ENCODE measurements at regions not wholly inside any gene's neighbourhood (a gene's known extent, or its start where the extent isn't known, plus 50 kb on each side); places are given as distances from the start of the nearest gene placed in this dataset.
A peak's percentile ranks its signal among the peaks of the same experiment; 100 is the strongest.

DNA sequence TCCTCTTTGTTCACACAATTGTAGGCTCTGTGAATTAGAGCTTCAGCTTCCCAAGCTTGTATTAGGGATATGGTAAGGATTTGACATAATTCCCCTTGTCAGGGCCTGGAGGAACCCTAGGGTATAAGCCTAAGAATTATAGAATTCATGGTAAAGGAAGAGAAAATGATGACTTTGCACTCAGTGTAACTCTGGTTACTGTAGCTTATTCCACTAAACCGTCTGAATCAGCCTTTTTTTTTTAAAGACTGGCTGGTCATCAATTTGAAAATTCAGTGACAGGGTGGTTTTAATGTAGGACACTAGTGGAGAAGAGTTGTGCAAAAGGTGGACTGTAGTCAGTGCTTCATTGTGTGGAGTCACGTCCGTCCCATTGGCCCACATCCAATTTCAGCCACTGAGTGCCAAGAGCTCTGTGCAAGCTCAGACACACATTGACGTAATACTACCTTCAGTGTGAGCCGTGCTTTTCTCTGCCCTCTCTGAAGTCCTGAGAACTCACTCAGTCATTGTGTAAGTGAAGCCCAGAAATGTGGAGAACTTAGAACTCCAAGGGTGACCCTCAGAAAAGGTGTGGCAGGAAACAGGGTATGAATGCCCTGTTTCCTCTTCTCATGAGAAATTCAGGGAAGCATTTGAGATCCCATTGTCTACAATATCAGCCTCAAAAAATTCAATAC, 449.8 kb downstream of the C4orf33 start:
- DNase-seq (ENCODE audit: low read depth) = no peak

DNA sequence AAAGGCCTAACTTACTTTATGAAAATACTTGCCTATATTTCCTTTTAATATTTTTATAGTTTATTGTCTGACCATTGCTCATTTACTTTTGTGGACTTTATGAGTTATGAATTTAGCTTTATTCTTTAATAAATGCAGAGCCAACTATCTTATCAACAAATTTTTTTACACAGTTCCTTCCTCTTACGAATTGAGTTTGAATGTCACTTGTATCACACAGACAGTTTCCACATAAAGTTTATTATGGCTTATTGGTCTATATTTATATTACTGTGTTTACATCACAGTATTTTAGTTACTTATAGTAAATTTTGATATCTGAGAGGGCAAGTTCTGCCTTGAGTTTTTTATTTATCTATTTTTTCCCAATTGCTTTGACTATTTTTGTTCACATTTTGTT, 450.6 kb downstream of the C4orf33 start:
- no peak for DNase-seq (ENCODE audit: low read depth)

DNA sequence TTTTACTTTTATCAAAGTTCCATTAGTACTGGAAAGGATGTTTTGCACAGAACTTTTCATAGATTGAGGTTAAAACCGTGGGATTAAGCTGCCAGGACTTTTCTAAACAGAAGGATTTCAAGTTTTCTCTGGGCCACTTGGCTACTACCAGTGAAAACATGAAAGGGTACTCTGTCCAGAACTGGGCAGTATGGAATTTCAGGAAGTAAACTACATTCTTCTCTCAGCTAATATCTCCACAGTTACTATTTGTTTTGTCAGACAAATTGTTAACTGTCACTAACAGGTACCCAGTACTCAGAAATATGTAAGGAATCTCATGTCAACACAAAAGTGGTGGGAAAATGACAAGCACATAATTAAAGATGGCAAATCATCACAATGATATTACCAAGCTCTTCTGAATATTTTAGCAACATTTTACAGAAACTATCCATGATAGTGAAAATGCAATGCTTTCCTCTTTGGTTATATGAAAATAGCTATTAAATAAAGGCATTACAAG, 454.4 kb downstream of the C4orf33 start:
- DNase-seq (ENCODE audit: low read depth) = no peak

DNA sequence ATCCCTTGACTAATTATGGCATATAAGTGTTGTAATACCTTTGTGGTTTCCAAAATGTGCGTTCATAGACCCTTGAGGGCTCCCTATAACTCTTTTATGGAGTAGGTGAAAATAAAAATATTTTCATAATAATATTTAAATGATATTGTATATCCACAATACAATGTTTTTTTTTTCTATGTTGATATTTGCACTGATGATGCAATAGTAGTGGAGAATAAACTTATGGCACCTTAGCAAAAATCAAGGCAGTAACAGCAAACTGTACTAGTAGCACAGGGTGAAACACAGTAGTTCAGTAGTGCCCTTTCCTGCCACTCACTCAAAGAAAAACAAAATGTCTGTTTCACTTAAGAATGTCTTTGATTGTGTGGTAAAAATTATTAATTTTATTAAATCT, 465.3 kb downstream of the C4orf33 start:
- DNase-seq (ENCODE audit: low read depth) = no peak

DNA sequence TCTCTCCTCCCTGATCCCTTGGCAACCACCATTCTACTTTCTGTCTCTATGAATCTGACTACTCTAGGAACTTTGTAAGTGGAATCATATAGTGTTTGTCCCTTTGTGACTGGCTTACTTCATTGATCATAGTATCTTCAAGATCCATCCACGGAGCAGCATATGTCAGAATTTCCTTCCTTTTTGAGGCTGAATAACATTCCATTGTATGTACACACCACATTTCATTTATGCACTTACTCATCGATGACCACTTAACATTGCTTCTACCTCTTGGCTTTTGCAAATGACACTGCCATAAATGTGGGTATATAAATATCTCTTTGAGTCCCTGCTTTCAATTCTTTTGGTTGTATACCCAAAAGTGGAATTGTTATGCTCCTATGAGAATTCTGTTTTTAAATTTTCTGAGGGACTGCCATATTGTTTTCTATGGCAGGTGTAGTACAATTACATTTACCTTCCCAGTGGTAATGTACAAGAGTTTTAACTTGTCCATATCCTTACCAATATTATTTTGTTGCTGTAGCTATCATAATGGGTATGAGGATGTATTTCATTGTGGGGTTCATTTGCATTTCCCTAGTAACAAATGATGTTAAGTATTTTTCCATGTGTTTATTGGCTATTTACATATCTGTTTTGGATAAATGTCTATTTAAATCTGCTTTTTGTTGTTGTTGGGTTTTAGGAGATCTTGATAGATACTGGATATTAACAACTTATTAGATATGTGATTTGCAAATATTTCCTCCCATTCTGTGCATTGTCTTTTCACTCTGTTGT, 466.1 kb downstream of the C4orf33 start:
- DNase-seq (ENCODE audit: low read depth) = no peak

DNA sequence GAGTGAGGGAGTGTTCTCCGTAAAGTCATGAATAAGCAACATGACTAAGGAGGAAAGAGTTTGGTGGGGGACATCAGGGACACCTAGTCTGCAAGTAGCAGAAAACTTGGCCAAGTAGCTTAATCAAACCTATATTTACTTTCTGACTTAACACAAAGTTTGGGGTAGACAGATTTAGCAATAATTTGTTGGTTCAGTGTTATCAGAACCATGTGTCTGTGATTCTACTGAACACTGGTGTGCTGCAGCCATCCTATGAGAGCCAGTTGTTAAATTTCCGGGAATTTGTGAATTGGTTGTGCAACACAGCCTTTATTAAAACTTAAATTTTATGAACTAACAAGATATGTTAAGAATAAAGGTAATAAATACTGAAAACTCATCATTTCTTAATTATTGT, 469.3 kb downstream of the C4orf33 start:
- DNase-seq (ENCODE audit: low read depth) = no peak

DNA sequence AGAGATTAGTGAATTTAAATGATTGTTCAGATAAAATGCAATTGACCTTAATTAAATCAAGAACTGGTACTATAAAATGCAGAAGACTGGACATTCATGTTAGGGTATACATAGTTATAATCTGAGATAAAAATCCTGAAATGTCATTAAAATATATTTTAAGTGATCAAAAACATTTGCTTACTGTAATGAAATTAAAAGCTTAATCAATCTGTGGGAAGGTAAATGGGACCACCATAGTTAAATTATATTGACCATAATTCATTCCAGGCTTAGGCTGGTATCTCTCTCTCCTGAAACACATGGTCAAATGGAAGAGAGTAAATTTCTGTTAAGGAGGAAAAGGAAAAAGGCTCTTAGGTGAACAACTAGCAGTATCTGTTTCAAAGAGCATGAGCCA, 474.4 kb downstream of the C4orf33 start:
- DNase-seq (ENCODE audit: low read depth) = no peak

DNA sequence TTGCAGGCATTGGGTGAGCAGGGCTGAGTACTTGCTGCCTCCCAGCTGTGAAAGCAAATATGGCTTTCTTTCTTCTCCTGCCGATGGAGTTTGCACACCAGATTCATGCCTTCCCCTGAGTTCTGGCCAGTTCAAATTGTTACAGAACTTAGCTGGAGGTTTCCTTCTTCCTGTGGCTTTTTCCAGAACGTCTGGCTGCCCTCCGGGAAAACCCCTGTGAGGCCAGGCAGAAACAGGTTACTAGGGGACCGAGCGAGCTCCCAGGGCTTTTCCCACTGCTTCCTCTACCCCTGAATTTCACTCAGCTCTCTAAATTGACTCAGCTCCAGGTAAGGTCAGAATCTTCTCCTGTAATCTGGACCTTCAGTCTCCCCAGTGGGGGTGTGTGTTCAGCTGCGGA, 482.4 kb downstream of the C4orf33 start:
- DNase-seq (ENCODE audit: low read depth) = no peak

DNA sequence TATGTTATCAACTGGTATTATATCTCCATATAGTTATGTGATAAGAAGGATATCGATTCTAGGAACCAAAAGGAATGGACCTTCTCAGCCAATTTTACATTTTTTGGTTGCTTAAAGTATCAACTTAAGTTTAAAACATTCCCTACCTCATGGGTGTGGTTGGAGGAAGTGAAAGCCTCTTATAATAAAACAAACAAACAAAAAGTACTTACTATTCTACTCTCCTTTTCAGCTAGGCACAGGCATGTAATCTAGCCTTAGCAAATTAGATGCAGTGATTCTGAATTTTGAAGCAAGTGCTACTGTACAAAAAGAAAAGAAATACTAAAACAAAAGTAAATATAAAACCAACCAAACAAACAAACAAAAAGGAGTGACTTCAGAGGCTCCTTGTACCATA, 485.4 kb downstream of the C4orf33 start:
- no peak for DNase-seq (ENCODE audit: low read depth)

DNA sequence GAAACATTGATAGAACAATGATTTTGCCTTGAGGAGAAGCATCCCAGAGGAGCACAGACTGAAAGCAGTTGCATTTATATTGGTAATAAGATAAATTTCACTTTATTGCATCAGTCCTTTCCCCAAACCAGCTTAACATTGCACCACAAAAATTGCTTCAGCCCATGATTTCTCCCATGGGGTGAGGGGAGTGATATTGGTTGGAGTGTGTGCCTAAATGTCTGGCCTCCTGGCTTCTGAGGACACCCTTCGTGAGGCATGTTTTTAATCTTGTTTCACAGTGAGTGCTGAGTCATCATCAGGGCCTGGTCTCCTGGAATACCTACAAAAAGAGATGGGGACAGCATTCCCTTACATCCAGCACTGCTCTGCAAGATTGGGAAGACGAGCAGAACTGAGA, 487.9 kb downstream of the C4orf33 start:
- peak; percentile 4 for DNase-seq (ENCODE audit: low read depth)

DNA sequence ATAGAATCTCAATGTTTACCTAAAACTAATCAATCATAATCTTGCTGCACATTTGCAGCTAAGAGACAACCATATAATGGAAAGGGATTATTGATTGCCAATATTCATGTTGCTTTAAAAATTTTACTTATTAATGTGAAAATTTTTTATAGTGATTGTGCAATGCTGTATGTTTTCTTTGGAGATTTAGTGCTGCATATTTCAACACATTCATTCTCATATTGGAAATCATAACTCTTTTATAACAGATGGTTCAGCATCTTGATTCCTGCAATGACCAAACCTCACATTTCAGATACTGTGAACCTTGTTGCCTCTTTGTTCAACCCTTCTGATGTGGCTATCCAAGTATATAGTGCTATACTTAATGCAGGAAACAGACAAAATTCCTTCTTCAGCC, 502.6 kb downstream of the C4orf33 start:
- DNase-seq (ENCODE audit: low read depth) = no peak

DNA sequence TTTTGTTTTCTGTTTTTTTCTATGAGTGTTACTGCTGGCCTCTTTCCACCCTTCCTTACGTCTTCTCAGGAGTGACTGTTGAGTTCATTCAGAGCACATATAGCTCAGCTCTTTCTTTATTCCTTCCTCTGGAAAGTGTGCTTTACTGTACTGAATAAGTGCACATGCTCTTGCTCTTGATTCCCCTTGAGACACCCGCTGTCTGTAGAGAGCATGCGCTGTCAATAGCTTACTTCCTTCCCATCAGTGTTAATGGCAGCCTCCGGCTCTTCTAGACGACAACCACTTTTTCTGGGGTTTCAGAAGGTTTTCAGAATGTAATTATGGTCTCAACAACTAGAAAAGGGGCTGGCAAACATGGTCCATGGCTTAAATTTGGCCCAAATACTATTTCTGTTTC, 504.9 kb downstream of the C4orf33 start:
- DNase-seq (ENCODE audit: low read depth) = no peak

DNA sequence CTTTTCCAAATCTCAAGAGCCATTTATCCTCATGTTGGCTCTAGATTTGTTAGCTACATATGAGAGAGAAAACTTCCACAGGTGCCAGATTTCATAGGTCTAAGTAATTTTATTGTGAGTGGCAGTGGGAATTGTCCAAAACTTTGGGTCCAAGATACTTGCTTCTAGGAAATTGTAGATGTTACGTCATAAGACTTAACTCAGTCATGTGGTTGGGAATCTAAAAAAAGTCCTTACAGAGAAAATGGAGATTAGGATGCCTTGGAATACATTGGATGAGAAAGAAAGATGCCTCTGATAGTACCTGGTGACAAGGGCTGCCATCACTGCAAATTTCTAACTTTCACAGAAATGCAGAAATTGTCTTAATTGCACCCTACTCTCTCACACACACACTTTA, 506.5 kb downstream of the C4orf33 start:
- DNase-seq (ENCODE audit: low read depth) = no peak

DNA sequence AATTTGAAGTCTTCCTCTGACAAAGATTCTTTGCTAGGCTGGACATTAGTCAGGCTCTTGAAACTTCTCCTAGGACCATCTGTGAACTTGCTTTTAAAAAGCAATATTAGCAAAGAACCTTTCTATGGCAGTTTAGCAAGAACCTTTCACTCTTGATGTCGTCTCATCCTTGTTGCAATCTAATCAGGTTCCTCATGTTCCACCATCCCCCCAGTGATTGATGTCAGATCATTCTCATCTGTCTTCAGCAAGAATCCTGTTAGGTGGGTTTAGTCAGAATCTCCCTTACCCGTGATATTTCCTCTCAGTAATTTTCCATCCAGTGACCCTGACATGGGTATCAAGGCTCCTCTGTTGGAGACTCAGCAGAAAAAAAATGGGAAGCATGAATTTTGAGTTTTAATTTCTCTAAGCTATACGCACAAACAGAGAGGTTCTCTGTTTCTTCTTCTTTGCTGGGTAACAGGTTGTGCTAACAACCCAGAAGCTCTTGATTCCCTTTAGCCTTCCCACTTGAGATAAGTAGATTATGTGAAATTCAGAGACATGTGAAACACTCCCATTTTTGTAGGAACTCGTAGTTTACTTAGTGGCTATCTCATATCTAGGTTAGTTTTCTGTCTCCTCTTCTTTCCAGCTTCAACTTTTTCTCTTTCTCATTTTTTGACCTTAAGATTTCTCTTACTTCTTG, 507.4 kb downstream of the C4orf33 start:
- no peak for DNase-seq (ENCODE audit: low read depth)

DNA sequence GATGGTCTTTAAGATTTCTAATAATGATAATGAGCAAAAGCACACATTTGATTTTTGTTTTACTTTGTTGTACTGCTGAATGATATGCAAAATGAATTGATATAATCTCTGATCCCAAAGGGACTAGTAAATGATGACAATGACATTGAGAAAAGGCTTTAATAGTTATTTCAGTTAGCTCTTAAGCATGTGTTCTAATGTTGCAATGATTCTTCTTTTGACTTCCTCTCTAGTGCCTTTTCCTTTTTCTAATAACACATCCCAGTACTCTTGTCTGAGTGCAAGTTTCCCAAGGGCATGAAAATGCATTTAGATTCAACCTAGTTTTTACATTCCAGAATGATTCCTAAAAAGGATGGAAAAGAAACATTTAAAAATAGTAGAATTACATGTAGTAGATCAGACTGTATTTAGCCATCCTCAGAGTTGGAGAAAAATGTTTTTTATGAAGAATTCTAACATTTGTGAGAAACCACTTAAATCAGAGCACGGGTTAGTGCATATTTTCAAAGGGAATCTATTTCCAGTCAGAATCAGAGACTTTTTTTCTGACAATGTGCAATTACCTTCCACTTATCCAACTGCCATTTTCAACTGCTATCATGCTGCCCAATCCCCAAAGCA, 508.8 kb downstream of the C4orf33 start:
- peak; percentile 2 for DNase-seq (ENCODE audit: low read depth)

DNA sequence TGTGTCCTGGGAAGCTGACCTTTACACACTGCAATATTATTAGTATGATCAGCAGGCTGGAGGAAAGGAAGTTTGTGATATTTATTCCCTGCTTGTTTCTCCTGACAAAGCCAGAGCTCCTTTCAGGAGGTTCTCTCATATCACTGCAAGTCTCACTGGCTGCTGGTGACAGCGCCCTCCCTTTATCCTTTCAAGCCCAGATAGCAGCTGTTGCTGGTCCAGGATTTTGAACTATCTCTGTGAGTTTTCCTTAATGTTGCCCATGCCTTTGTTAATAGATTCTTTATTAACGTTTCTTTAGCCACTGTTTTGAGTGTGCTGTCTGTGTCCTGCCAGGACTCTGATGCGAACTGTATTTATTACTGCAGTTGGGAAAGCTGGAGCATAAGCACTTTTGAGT, 518.7 kb downstream of the C4orf33 start:
- no peak for DNase-seq (ENCODE audit: low read depth)

DNA sequence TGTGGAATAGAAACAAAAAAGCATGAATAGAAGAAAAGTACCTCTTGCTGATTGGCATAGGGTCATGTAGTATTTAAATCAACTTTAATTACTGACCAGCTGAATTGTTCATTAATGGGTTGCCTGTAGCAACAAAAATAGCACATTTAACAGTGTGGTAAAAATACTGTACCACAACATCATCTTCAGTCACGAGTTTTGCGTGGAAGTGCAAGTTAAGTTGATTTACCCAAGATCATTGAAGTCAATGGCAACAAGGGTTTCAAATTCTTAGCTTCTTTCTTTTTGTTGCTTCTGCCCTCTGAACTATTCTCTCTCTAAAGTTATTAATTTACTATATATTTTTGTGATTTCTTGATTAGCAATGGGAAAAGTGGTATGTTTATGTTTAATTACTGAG, 526.6 kb downstream of the C4orf33 start:
- DNase-seq (ENCODE audit: low read depth) = no peak

DNA sequence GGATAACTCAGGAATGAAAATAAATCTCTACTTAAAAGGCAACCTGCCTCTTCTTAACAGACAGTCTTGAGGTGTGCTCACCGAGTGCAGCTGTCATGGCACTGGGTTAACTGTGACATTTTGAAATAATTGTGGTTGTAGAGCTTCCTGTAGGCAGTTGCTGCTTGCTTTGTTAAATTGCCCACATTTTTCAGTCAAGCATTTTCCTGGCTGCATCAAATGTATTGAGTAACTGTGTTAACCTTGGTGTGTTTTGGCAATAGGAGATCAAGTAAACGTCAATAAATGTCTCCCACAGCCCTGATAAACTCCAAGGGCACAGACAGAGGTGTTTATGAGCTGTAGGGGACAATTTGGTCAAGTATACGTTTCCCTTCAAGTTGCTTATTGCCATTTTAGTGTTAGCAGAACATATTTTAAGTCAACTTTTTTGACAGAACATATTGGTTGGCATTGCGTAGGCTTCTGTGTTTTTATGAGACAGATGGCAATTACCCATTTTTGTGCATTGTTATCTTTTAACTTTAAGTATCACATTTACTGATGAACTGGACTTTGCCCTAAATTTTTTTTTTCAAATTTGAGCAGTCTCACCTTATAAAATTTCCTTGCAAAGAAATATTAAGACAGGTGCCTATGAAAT, 527.4 kb downstream of the C4orf33 start:
- DNase-seq (ENCODE audit: low read depth) = no peak

DNA sequence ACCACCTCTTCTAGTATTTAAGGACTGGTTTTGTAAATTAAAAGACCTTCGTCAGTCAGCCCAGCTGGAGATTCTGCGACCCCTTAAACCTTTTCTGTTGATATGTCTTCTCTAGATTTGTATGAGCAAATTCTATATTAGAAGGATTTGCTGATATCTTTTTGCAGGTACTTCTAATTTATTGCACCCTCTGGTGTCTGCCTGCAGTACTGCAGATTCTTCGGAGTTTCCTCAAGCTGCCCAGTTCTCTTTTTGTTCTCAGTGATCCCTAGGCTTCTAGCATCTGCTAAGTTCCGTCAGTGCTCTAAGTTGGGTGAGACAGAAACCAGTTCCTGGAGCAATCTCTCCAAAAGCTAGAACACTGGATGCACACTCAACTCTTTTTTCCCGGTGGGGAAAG, 545.2 kb downstream of the C4orf33 start:
- DNase-seq (ENCODE audit: low read depth) = peak; percentile 1

DNA sequence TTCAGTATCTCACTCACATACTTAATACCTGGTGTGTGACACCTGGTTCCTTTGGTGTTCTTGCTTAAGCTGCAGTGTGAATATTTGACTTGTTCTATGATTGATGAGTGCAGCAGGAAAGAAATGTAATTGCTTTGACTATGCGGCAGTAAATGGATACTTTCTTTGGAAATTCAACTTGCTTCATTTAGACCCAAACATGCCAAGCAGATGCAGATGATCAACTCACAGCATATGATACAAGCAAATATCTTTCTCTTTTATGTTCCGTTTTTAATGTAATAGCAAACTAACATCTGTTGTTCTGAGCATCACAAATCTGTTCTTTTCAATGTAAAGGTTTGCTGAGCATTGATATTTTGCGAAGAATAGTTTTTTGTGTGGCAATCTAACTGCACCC, 549.5 kb downstream of the C4orf33 start:
- DNase-seq (ENCODE audit: low read depth) = no peak

DNA sequence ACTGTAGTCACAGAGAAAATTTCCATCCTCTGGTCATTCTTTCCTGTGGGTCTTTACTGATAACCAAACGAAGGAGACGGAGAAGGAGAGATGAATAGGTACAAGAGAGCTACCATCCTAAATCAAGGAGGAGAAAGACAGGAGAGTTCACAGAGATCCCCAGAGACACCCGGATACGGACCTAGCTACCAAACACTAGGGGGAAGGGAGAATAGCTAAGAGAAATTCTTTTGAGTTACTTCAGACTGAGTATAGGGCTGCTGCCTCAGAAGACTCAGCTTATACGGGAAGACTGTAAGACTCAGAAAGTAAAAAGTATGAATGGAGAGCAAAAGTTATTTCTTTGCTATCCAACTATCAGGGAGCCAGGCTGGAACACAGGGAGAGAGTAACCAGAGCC, 572.1 kb downstream of the C4orf33 start:
- DNase-seq (ENCODE audit: low read depth) = no peak

DNA sequence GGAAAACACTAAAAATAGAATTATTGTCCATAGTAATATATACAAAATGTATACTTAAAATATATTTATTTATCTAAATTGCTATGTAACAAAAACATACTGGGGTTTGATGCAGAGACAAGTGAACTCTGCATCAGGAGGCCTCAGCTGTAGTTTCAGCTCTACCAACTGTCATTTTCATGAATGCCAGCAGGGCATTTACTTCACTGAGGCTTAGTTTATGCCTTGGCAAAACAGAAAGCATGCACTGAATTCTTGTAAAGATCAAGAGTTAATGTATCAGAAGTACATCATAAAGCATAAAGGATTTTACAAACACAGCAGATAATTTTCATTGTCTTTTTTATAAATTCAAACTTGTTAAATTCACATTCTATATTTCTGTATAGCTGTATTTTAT, 577.0 kb downstream of the C4orf33 start:
- DNase-seq (ENCODE audit: low read depth) = no peak

All from forelimb muscle (tissue), 1 donor.